Testis (tissue), 2 donors: ENCODE measurements at regions not wholly inside any gene's neighbourhood (a gene's known extent, or its start where the extent isn't known, plus 50 kb on each side); places are given as distances from the start of the nearest gene placed in this dataset.

Experiments
- POLR2A ChIP-seq: fragments of 450-650 bp; IDR thresholded peaks from one replicate; pipeline ENCODE4 v1.6.1; 2017; ENCODE audit warnings: antibody characterized with exemption, mild to moderate bottlenecking, moderate library complexity
- TF ChIP-seq, protein P1 (sequence below), 3 experiments: fragments of 450-650 bp in 2 of 3; fragments of 200-600 bp in 1 of 3; sonication (generic) in 1 of 3; IDR thresholded peaks; one replicate each; pipeline ENCODE4 v1.5.1; 2016 to 2019; ENCODE audit warnings: antibody characterized with exemption in 3 of 3, mild to moderate bottlenecking in 2 of 3, moderate library complexity in 1 of 3

DNA sequence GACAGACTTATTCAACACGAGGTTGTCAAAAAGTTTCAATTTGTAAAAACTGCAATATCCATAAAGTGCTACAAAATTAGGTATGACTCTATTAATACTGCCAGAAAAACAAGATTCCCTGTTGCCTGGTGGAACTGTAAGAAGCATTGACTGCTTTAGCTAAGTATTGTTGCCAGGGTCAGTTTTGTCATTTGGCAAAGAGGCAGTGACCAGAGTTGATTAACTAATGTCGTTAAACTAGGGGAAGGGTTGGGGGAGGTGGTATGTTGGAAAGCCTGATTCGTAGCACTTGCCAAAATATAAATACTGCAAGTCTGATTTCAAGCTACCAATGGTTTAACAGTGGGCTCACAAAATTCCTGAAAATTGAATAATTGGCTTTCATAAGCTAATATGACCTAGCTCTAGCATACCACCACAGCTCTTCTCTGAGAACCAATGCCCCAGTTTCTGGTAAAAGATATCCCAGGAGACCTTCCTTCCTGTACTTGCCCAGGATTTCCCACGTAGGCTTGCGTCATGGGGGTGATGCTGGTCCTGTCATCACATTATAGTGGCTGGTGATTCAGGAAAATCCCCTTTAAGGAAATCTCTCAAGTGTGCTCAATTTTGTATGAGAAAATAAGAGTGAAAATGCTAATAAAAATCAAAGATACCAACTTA, 266.4 kb upstream of the TBC1D5 start:
- TF ChIP-seq, protein P1, sequence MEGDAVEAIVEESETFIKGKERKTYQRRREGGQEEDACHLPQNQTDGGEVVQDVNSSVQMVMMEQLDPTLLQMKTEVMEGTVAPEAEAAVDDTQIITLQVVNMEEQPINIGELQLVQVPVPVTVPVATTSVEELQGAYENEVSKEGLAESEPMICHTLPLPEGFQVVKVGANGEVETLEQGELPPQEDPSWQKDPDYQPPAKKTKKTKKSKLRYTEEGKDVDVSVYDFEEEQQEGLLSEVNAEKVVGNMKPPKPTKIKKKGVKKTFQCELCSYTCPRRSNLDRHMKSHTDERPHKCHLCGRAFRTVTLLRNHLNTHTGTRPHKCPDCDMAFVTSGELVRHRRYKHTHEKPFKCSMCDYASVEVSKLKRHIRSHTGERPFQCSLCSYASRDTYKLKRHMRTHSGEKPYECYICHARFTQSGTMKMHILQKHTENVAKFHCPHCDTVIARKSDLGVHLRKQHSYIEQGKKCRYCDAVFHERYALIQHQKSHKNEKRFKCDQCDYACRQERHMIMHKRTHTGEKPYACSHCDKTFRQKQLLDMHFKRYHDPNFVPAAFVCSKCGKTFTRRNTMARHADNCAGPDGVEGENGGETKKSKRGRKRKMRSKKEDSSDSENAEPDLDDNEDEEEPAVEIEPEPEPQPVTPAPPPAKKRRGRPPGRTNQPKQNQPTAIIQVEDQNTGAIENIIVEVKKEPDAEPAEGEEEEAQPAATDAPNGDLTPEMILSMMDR (IDR thresholded peaks at IDR 0.05) = no peak
- no peak for TF ChIP-seq POLR2A
